GM23338 (cell line): ENCODE measurements at regions not wholly inside any gene's neighbourhood (a gene's known extent, or its start where the extent isn't known, plus 50 kb on each side); places are given as distances from the start of the nearest gene placed in this dataset.

Experiments
- ATAC-seq: fragments of 200-7000 bp; cut with Tn5 transposase; 3 replicates; pipeline ENCODE4 v1.9.1; 2020
- DNase-seq: peaks from one replicate; pipeline ENCODE4 v3.0.0-alpha.2; 2015; ENCODE audit warnings: low spot score
- H2AFZ ChIP-seq: fragments of 200-600 bp; sonication (generic); 2 replicates; pipeline ENCODE4 v1.8.0; 2016; ENCODE audit warnings: antibody characterized with exemption, mild to moderate bottlenecking, moderate library complexity
- H3F3A ChIP-seq: fragments of 200-600 bp; sonication (generic); replicated peaks from 2 replicates; pipeline ENCODE4 v1.8.0; 2017; ENCODE audit warnings: antibody characterized with exemption, mixed run types, low read depth
- H3K27ac ChIP-seq: fragments of 200-600 bp; sonication (generic); 2 replicates; pipeline ENCODE4 v1.6.1; 2016; ENCODE audit warnings: low read depth
- H3K27me3 ChIP-seq: fragments of 200-600 bp; sonication (generic); 2 replicates; pipeline ENCODE4 v1.8.0; 2016; ENCODE audit warnings: mild to moderate bottlenecking, mixed run types, moderate library complexity; ENCODE audit not compliant: insufficient read depth
- H3K36me3 ChIP-seq: fragments of 200-600 bp; sonication (generic); 2 replicates; pipeline ENCODE4 v1.8.0; 2016; ENCODE audit warnings: mild to moderate bottlenecking; ENCODE audit not compliant: insufficient read depth
- H3K4me1 ChIP-seq: fragments of 200-600 bp; sonication (generic); 2 replicates; pipeline ENCODE4 v1.8.0; 2016; ENCODE audit warnings: mild to moderate bottlenecking, moderate library complexity; ENCODE audit not compliant: insufficient read depth
- H3K4me2 ChIP-seq: fragments of 200-600 bp; sonication (generic); 2 replicates; pipeline ENCODE4 v1.7.1; 2017; ENCODE audit warnings: mixed run types
- H3K4me3 ChIP-seq: fragments of 200-600 bp; sonication (generic); 2 replicates; pipeline ENCODE4 v1.6.1; 2016; ENCODE audit warnings: mixed run types
- H3K79me2 ChIP-seq: fragments of 200-600 bp; sonication (generic); replicated peaks from 2 replicates; pipeline ENCODE4 v1.8.0; 2017; ENCODE audit warnings: mild to moderate bottlenecking; ENCODE audit not compliant: insufficient read depth
- H3K9me2 ChIP-seq: fragments of 200-600 bp; sonication (generic); 2 replicates; pipeline ENCODE4 v1.8.0; 2017; ENCODE audit not compliant: insufficient read depth
- H4K20me1 ChIP-seq: fragments of 200-600 bp; sonication (generic); replicated peaks from 2 replicates; pipeline ENCODE4 v1.8.0; 2017; ENCODE audit warnings: mild to moderate bottlenecking; ENCODE audit not compliant: insufficient read depth
- H3K27ac Mint-ChIP-seq: 2 replicates; pipeline ENCODE4 v1.8.0; 2020; ENCODE audit warnings: inconsistent platforms, mild to moderate bottlenecking, moderate library complexity, mixed read lengths
- H3K27me3 Mint-ChIP-seq: 3 replicates; pipeline ENCODE4 v1.8.0; 2022; ENCODE audit warnings: low read depth, mild to moderate bottlenecking, moderate library complexity, mixed read lengths, inconsistent platforms; ENCODE audit not compliant: insufficient read depth, poor library complexity
- H3K36me3 Mint-ChIP-seq: 3 replicates; pipeline ENCODE4 v1.8.0; 2021; ENCODE audit warnings: low read depth, mild to moderate bottlenecking, inconsistent platforms, moderate library complexity, mixed read lengths
- H3K4me1 Mint-ChIP-seq: 3 replicates; pipeline ENCODE4 v1.8.0; 2020; ENCODE audit warnings: mild to moderate bottlenecking, inconsistent platforms, mixed read lengths
- H3K4me3 Mint-ChIP-seq: 3 replicates; pipeline ENCODE4 v1.8.0; 2021; ENCODE audit warnings: moderate library complexity, mild to moderate bottlenecking, inconsistent platforms, mixed read lengths
- H3K9me3 Mint-ChIP-seq: 3 replicates; pipeline ENCODE4 v1.8.0; 2020; ENCODE audit warnings: moderate library complexity, mild to moderate bottlenecking, inconsistent platforms, mixed read lengths
- CREB1 ChIP-seq: fragments of 250-450 bp; sonication (Bioruptor Pico); IDR thresholded peaks from 2 replicates; pipeline ENCODE4 v1.5.0; 2020; ENCODE audit warnings: low read depth, mild to moderate bottlenecking, moderate library complexity
- CTCF ChIP-seq, 2 experiments: fragments of 200-600 bp in 1 of 2; sonication (generic) in 1 of 2; conservative IDR thresholded peaks; 2 replicates each; pipeline versions ENCODE4 v1.5.1 to v1.6.1; 2016 to 2017; ENCODE audit warnings: antibody characterized with exemption in 2 of 2, low read depth in 2 of 2, mild to moderate bottlenecking in 2 of 2, moderate library complexity in 1 of 2
- EZH2 ChIP-seq: fragments of 200-600 bp; sonication (generic); IDR thresholded peaks from one replicate; pipeline ENCODE4 v1.8.0; 2017; ENCODE audit warnings: antibody characterized with exemption, mild to moderate bottlenecking, low read depth; ENCODE audit not compliant: unreplicated experiment
- EZH2phosphoT487 ChIP-seq: fragments of 200-600 bp; sonication (generic); IDR thresholded peaks from one replicate; pipeline ENCODE4 v1.8.1; 2018; ENCODE audit warnings: antibody characterized with exemption; ENCODE audit not compliant: unreplicated experiment
- NANOG ChIP-seq: IDR thresholded peaks from 2 replicates; pipeline ENCODE4 v1.6.1; 2016; ENCODE audit warnings: antibody characterized with exemption, borderline replicate concordance
- POLR2AphosphoS5 ChIP-seq: IDR thresholded peaks from 2 replicates; pipeline ENCODE4 v1.6.1; 2016; ENCODE audit warnings: antibody characterized with exemption, low read depth
- STAT1 ChIP-seq: IDR thresholded peaks from one replicate; pipeline ENCODE4 v1.6.1; 2016; ENCODE audit warnings: antibody characterized with exemption; ENCODE audit not compliant: unreplicated experiment
- ZNF114 ChIP-seq: fragments of 250-450 bp; sonication (Bioruptor Pico); IDR thresholded peaks from 2 replicates; pipeline ENCODE4 v1.5.0; 2020; ENCODE audit warnings: mild to moderate bottlenecking, moderate library complexity
- ZNF331 ChIP-seq: fragments of 250-450 bp; sonication (Bioruptor Pico); IDR thresholded peaks from 2 replicates; pipeline ENCODE4 v1.5.0; 2020; ENCODE audit warnings: low read depth, mild to moderate bottlenecking, moderate library complexity
- ZNF462 ChIP-seq: fragments of 250-450 bp; sonication (Bioruptor Pico); IDR thresholded peaks from 2 replicates; pipeline ENCODE4 v1.5.0; 2020; ENCODE audit warnings: mild to moderate bottlenecking, moderate library complexity
- TF ChIP-seq, protein P1 (sequence below): IDR thresholded peaks from 2 replicates; pipeline ENCODE4 v1.6.1; 2016; ENCODE audit warnings: antibody characterized with exemption

DNA sequence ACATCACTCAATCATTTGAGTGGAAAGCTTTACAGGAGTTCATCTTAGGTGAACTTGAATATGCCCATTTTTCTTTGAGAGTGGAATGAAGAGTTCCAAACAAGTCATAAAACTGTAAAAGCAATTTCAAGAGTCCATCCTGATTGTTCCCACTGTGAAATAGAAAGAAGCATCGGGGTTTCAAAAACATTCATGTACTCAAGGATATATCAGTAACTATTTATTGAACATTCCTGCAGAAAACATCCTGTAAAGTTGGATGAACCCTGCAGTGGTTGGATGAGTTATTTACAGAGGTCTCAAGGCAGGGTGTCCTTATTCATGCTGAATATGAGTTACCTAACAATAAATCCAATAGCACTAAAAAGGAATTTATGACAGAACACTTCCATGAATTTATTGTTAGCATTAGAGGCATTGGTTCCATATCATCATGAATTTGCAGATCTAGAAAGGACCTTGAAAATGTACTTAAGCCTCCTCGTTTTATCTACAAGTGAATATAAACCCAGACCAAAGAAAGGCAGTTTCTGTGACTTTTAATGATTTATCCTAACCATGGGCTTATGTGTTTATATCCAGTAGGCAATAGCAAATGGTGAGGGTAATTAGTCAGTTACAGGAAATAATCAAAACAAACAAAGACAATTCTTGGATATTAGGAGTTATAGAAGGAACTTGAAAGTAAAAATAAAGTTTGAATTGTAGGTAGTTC lies 361.9 kb upstream of the KCNMB2 start (continued):
- TF ChIP-seq CREB1 (CRISPR knock-in tag) (no peak), EZH2 (no peak), EZH2phosphoT487 (no peak), ZNF462 (CRISPR knock-in tag) (no peak), STAT1 (no peak)
- TF ChIP-seq, protein P1, sequence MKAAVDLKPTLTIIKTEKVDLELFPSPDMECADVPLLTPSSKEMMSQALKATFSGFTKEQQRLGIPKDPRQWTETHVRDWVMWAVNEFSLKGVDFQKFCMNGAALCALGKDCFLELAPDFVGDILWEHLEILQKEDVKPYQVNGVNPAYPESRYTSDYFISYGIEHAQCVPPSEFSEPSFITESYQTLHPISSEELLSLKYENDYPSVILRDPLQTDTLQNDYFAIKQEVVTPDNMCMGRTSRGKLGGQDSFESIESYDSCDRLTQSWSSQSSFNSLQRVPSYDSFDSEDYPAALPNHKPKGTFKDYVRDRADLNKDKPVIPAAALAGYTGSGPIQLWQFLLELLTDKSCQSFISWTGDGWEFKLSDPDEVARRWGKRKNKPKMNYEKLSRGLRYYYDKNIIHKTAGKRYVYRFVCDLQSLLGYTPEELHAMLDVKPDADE: no peak

DNA sequence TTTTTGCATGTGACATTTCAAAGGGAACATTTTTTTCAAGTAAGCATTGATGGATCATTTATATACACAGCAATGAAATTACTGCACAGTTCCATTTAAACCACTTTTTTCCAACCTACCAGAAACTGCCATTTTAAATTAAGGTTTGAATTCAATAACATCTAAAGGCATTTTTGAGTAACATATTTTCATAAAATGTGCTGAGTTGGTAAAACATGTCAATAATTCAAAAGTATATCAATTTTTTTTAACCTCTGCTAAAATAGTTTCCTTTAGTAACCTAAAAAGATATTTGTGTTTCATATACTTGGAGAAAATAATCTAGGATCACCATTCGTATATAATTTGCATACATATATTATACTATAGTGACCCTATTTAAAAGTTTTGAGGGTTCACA lies 355.1 kb upstream of the KCNMB2 start:
- H3K9me3 Mint-ChIP-seq: no peaks in the 10 kb centered on the region
- peaks cover 9% of the 10 kb centered on the region for H3K4me1 Mint-ChIP-seq
- Histone ChIP-seq H4K20me1 (no peaks in the 10 kb centered on the region), H3K36me3 (no peaks in the 10 kb centered on the region), H3K4me1 (peaks cover 10% of the 10 kb centered on the region; the same call in 1 of the 2 replicates), H2AFZ (no peak overlapping the region), H3K4me3 (no peak overlapping the region), H3K9me2 (no peaks in the 10 kb centered on the region), H3K4me2 (no peak overlapping the region), H3K27me3 (no peaks in the 10 kb centered on the region), H3K27ac (no peak overlapping the region), H3F3A (no peaks in the 10 kb centered on the region), H3K79me2 (no peaks in the 10 kb centered on the region)
- no peak overlapping the region for H3K27ac Mint-ChIP-seq
- no peaks in the 10 kb centered on the region for H3K27me3 Mint-ChIP-seq
- ATAC-seq (no peak), DNase-seq (no peak)
- no peak overlapping the region for H3K4me3 Mint-ChIP-seq
- no peaks in the 10 kb centered on the region for H3K36me3 Mint-ChIP-seq
- TF ChIP-seq CTCF (conservative IDR thresholded peaks at IDR 0.05; ENCODE audit: low read depth in 2 of 2): no peak
- no peak for TF ChIP-seq ZNF114 (CRISPR knock-in tag)
- TF ChIP-seq ZNF331 (CRISPR knock-in tag): no peak
- no peak for TF ChIP-seq EZH2phosphoT487
- no peak for TF ChIP-seq STAT1
- no peak for TF ChIP-seq POLR2AphosphoS5
- TF ChIP-seq NANOG: no peak
- no peak for TF ChIP-seq EZH2
